ENCODE measurements at regions not wholly inside any gene's neighbourhood (a gene's known extent, or its start where the extent isn't known, plus 50 kb on each side); places are given as distances from the start of the nearest gene placed in this dataset.

GRCh38 chrX:150163221-150163930 is 199.7 kb upstream of the MAMLD1 start:
- TF ChIP-seq CTCF (IDR thresholded peaks at IDR 0.05; ENCODE audit: low read depth, low read length, missing input control) (no peak), TAF1 (conservative IDR thresholded peaks at IDR 0.05) (no peak), REST (IDR thresholded peaks at IDR 0.05) (no peak), MAX (IDR thresholded peaks at IDR 0.05) (no peak), JUND (IDR thresholded peaks at IDR 0.05) (no peak)
